Uterus (tissue), 2 donors: ENCODE measurements at regions not wholly inside any gene's neighbourhood (a gene's known extent, or its start where the extent isn't known, plus 50 kb on each side); places are given as distances from the start of the nearest gene placed in this dataset.

Experiments used
- CTCF ChIP-seq, 4 experiments: fragments of 200-600 bp in 2 of 4; fragments of 450-650 bp in 2 of 4; sonication (generic) in 2 of 4; IDR thresholded peaks; one replicate each; pipeline ENCODE4 v1.5.1; 2016 to 2019; ENCODE audit warnings: antibody characterized with exemption in 4 of 4, mild to moderate bottlenecking in 2 of 4, moderate library complexity in 1 of 4
- POLR2A ChIP-seq, 2 donors: fragments of 450-650 bp; IDR thresholded peaks; one replicate each; pipeline ENCODE4 v1.6.1; 2016; ENCODE audit warnings: antibody characterized with exemption in 2 of 2, mild to moderate bottlenecking in 1 of 2, moderate library complexity in 1 of 2

GRCh38 chr12:46627686-46628085 is 198.1 kb downstream of the SLC38A4 start:
- TF ChIP-seq CTCF (IDR thresholded peaks at IDR 0.05) (no peak), POLR2A (IDR thresholded peaks at IDR 0.05) (no peak)
